GM12878 (cell line): ENCODE measurements at regions not wholly inside any gene's neighbourhood (a gene's known extent, or its start where the extent isn't known, plus 50 kb on each side); places are given as distances from the start of the nearest gene placed in this dataset.
A peak's percentile ranks its signal among the peaks of the same experiment; 100 is the strongest.

ENCODE experiments used
- ATAC-seq: fragments of 200-7000 bp; cut with Tn5 transposase; 3 replicates; pipeline ENCODE4 v1.9.1; 2020; ENCODE audit warnings: mild to moderate bottlenecking, moderate library complexity
- BruUV-seq: library from RNA; stranded (reverse); fragments of 400-500 nt; replicated peaks from 2 replicates; lab custom pipeline; 2021; lab: Mats Ljungman, UMichigan
- CTCF ChIA-PET: fragments of 300-600 bp; sonication (Branson Sonifier 250); formaldehyde crosslinking; extraction: SDS; loops from one replicate; lab custom pipeline; 2021; ENCODE audit warnings: inconsistent platforms; lab: Yijun Ruan, JAX
- POLR2A ChIA-PET: fragments of 350-600 bp; formaldehyde crosslinking; extraction: SDS; loops from one replicate; lab custom pipeline; 2021; ENCODE audit warnings: inconsistent platforms; lab: Charles Lee
- RAD21 ChIA-PET: fragments of 300-600 bp; sonication (Branson Sonifier 250); formaldehyde crosslinking; loops from one replicate; lab custom pipeline; 2023; ENCODE audit warnings: antibody characterized with exemption; ENCODE audit not compliant: unreplicated experiment; lab: Charles Lee
- SMC1A ChIA-PET: fragments of 300-600 bp; sonication (Branson Sonifier 250); formaldehyde crosslinking; loops from one replicate; lab custom pipeline; 2023; ENCODE audit not compliant: unreplicated experiment, uncharacterized antibody; lab: Charles Lee
- DNase-seq: peaks from one replicate; pipeline ENCODE4 v3.0.0-alpha.2; 2011; ENCODE audit warnings: low read depth, low spot score
- FAIRE-seq: peaks from 3 replicates; lab custom pipeline; 2011; peaks lifted over from hg19 to GRCh38; lab: Jason Lieb, UNC
- H2AFZ ChIP-seq: 2 replicates; pipeline ENCODE4 v1.6.0; 2011; ENCODE audit warnings: low read depth, low read length, control low read depth; ENCODE audit not compliant: control insufficient read depth
- H3K27ac ChIP-seq: 2 replicates; pipeline ENCODE4 v1.5.1; 2011; ENCODE audit warnings: control low read depth; ENCODE audit not compliant: control insufficient read depth, insufficient read depth
- H3K27me3 ChIP-seq, 2 experiments: replicated peaks in 1 of 2; 2 replicates each; pipeline versions ENCODE4 v1.6.0 to v1.6.1; 2011; ENCODE audit warnings: low read length in 1 of 2; ENCODE audit not compliant: control insufficient read depth in 2 of 2, insufficient read depth in 2 of 2
- H3K36me3 ChIP-seq, 2 experiments: 2 replicates each; pipeline ENCODE4 v1.5.1; 2011; ENCODE audit warnings: low read length in 1 of 2; ENCODE audit not compliant: control insufficient read depth in 2 of 2, insufficient read depth in 2 of 2
- H3K4me1 ChIP-seq: 2 replicates; pipeline ENCODE4 v1.6.1; 2011; ENCODE audit warnings: mild to moderate bottlenecking, low read length, moderate library complexity, mixed read lengths; ENCODE audit not compliant: control insufficient read depth, insufficient read depth
- H3K4me2 ChIP-seq: 2 replicates; pipeline ENCODE4 v1.6.0; 2011; ENCODE audit warnings: control low read depth; ENCODE audit not compliant: control insufficient read depth, insufficient read depth
- H3K4me3 ChIP-seq: fragments of 200-600 bp; sonication (generic); 2 replicates; pipeline ENCODE4 v1.5.1; 2016
- H3K79me2 ChIP-seq: 2 replicates; pipeline ENCODE4 v1.6.0; 2011; ENCODE audit warnings: low read length; ENCODE audit not compliant: control insufficient read depth, insufficient read depth
- H3K9ac ChIP-seq: 2 replicates; pipeline ENCODE4 v1.8.0; 2011; ENCODE audit warnings: low read length, control low read depth, mixed read lengths; ENCODE audit not compliant: control insufficient read depth, insufficient read depth
- H3K9me3 ChIP-seq: replicated peaks from 3 replicates; pipeline ENCODE4 v1.5.1; 2011; ENCODE audit warnings: mild to moderate bottlenecking, low read length; ENCODE audit not compliant: control insufficient read depth, insufficient read depth
- H4K20me1 ChIP-seq: 2 replicates; pipeline ENCODE4 v1.6.0; 2011; ENCODE audit not compliant: control insufficient read depth, insufficient read depth
- BCL11A ChIP-seq: IDR thresholded peaks from 2 replicates; pipeline ENCODE4 v1.6.1; 2011; ENCODE audit warnings: low read depth, low read length
- EGR1 ChIP-seq, 2 experiments: IDR thresholded peaks; 1 replicate in 1 of 2; 2 replicates in 1 of 2; pipeline ENCODE4 v1.6.1; 2011 to 2012; ENCODE audit warnings: low read depth in 2 of 2, low read length in 2 of 2, borderline replicate concordance in 1 of 2, mild to moderate bottlenecking in 1 of 2, moderate library complexity in 1 of 2
- ESRRA ChIP-seq: IDR thresholded peaks from 2 replicates; pipeline ENCODE4 v1.6.1; 2012; ENCODE audit warnings: mild to moderate bottlenecking, low read length, improper control_type of control experiment
- ETV6 ChIP-seq, 2 experiments: fragments of 450-650 bp in 1 of 2; IDR thresholded peaks in 1 of 2; conservative IDR thresholded peaks in 1 of 2; 2 replicates each; pipeline ENCODE4 v1.6.1; 2014; ENCODE audit warnings: antibody characterized with exemption in 1 of 2, borderline replicate concordance in 1 of 2, low read depth in 1 of 2, mild to moderate bottlenecking in 1 of 2, moderate library complexity in 1 of 2
- HCFC1 ChIP-seq: fragments of 150-350 bp; IDR thresholded peaks from 2 replicates; pipeline ENCODE4 v1.6.1; 2014; ENCODE audit warnings: low read length
- SREBF2 ChIP-seq: IDR thresholded peaks from 2 replicates; pipeline ENCODE4 v1.6.1; 2012; ENCODE audit warnings: mild to moderate bottlenecking, low read length
- SRF ChIP-seq, 2 experiments: IDR thresholded peaks; 2 replicates each; pipeline ENCODE4 v1.6.1; 2011; ENCODE audit warnings: low read depth in 2 of 2, low read length in 2 of 2, mild to moderate bottlenecking in 1 of 2, moderate library complexity in 1 of 2
- WRNIP1 ChIP-seq: IDR thresholded peaks from 2 replicates; pipeline ENCODE4 v1.6.1; 2011; ENCODE audit warnings: low read depth, low read length, improper control_type of control experiment, borderline replicate concordance
- WGBS: methylation state at CpG from one replicate; pipeline ENCODE4 v1.1.6; 2016; ENCODE audit warnings: low lambda C conversion rate; ENCODE audit not compliant: insufficient replicate concordance, insufficient coverage; ENCODE audit errors: missing lambda C conversion rate; 5-methylcytosine and 5-hydroxymethylcytosine counted together
- in situ Hi-C: fragments of 300-500 bp; cut with MboI; formaldehyde crosslinking; loops from 9 replicates; pipeline ENCODE4 v1.14.3; 2018; ENCODE audit warnings: mixed read lengths
- intact Hi-C: fragments of 100-400 bp; cut with micrococcal nuclease; formaldehyde crosslinking; loops from one replicate; pipeline ENCODE4 v1.14.2; 2022; ENCODE audit not compliant: unreplicated experiment
- TF ChIP-seq, protein P1 (sequence below): fragments of 450-650 bp; IDR thresholded peaks from 2 replicates; pipeline ENCODE4 v1.6.1; 2017; ENCODE audit warnings: borderline replicate concordance
- TF ChIP-seq, protein P2 (sequence below): fragments of 450-650 bp; IDR thresholded peaks from 2 replicates; pipeline ENCODE4 v1.6.1; 2017; ENCODE audit warnings: mild to moderate bottlenecking, moderate library complexity
- TF ChIP-seq, protein P3 (sequence below): IDR thresholded peaks from 2 replicates; pipeline ENCODE4 v1.6.1; 2012; ENCODE audit warnings: low read depth, low read length, improper control_type of control experiment
- TF ChIP-seq, protein P4 (sequence below): fragments of 450-650 bp; formaldehyde crosslinking; IDR thresholded peaks from 2 replicates; pipeline ENCODE4 v1.5.0; 2022; ENCODE audit warnings: mild to moderate bottlenecking, missing genetic modification characterization
- TF ChIP-seq, protein P5 (sequence below): IDR thresholded peaks from 2 replicates; pipeline ENCODE4 v1.6.1; 2011; ENCODE audit warnings: low read depth, mild to moderate bottlenecking, low read length, moderate library complexity, borderline replicate concordance; ENCODE audit errors: extremely low read depth

DNA sequence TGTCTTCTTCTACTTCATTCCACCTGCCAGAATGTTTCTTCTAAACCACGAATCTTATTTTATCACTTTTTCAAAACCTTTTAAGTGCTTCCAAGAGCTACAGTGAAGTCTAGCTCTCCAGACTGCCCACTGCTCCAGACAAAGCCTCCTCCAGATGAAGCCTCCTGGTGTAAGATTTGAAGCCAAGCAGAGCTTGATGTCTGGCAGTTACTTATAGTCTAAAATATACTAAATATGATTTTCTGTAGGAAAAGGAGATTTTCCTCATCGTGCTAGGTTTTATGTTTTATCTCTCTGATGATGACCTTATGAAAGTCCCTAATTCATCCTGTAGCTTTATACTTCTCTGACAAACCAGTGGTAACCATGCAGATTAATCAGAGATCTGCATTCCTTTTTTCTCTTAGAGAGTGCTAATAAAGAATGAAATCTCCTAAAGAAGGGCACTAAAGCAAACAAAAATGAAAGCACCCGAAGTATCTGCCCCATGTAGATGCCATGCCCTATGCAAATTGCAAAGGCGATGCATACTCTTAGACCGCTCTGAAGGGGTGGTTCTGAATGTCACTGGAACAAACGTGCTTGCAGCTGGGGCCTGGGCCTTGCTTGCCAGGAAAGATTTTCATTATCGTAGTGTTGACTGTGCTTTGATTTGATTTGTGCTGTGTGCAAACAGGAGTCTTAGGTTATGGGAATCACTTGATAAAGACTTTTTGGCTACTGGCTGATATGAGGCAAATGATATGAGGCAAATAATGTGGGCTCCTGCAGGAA lies 314.2 kb downstream of the PID1 start:
- H3K9me3 ChIP-seq: no peaks in the 10 kb centered on the region
- no peaks in the 10 kb centered on the region for H4K20me1 ChIP-seq
- intact Hi-C loops: no loop called here
- no peak overlapping the region for H3K27ac ChIP-seq
- SMC1A ChIA-PET: no interaction called here
- no peak overlapping the region for H3K4me3 ChIP-seq
- 0 out of 3 replicates have a peak, but pooled peaks have one; percentile 19 for ATAC-seq
- BruUV-seq: no TSS peak
- no peak overlapping the region for H3K4me2 ChIP-seq
- H3K27me3 ChIP-seq: no peaks in the 10 kb centered on the region
- no peak for FAIRE-seq
- 35% methylated on average over 7 of the region's 7 CpGs for WGBS
- no peak for DNase-seq
- RAD21 ChIA-PET: no interaction called here
- H3K79me2 ChIP-seq: no peaks in the 10 kb centered on the region
- H3K4me1 ChIP-seq: no peaks in the 10 kb centered on the region
- no peak overlapping the region for H2AFZ ChIP-seq
- no peak overlapping the region for H3K9ac ChIP-seq
- CTCF ChIA-PET: interaction anchor here (0.7 kb wide), 1 partner anchor 66 kb away, joined by 3 read pairs; no protein-coding TSS in a partner anchor
- H3K36me3 ChIP-seq: no peaks in the 10 kb centered on the region
- in situ Hi-C loops: no loop called here
- POLR2A ChIA-PET: no interaction called here
- TF ChIP-seq, protein P1, sequence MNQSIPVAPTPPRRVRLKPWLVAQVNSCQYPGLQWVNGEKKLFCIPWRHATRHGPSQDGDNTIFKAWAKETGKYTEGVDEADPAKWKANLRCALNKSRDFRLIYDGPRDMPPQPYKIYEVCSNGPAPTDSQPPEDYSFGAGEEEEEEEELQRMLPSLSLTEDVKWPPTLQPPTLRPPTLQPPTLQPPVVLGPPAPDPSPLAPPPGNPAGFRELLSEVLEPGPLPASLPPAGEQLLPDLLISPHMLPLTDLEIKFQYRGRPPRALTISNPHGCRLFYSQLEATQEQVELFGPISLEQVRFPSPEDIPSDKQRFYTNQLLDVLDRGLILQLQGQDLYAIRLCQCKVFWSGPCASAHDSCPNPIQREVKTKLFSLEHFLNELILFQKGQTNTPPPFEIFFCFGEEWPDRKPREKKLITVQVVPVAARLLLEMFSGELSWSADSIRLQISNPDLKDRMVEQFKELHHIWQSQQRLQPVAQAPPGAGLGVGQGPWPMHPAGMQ: no peak
- TF ChIP-seq SREBF2 (no peak), EGR1 (IDR thresholded peaks at IDR 0.05; ENCODE audit: borderline replicate concordance in 1 of 2, low read depth in 2 of 2, low read length in 2 of 2) (no peak), ESRRA (no peak), SRF (IDR thresholded peaks at IDR 0.05; ENCODE audit: low read depth in 2 of 2, low read length in 2 of 2) (no peak), ETV6 (conservative IDR thresholded peaks at IDR 0.05 in 1 of 2, IDR thresholded peaks at IDR 0.05 in 1 of 2; ENCODE audit: borderline replicate concordance in 1 of 2, low read depth in 1 of 2) (no peak), HCFC1 (no peak), WRNIP1 (no peak), BCL11A (no peak)
- TF ChIP-seq, protein P2, sequence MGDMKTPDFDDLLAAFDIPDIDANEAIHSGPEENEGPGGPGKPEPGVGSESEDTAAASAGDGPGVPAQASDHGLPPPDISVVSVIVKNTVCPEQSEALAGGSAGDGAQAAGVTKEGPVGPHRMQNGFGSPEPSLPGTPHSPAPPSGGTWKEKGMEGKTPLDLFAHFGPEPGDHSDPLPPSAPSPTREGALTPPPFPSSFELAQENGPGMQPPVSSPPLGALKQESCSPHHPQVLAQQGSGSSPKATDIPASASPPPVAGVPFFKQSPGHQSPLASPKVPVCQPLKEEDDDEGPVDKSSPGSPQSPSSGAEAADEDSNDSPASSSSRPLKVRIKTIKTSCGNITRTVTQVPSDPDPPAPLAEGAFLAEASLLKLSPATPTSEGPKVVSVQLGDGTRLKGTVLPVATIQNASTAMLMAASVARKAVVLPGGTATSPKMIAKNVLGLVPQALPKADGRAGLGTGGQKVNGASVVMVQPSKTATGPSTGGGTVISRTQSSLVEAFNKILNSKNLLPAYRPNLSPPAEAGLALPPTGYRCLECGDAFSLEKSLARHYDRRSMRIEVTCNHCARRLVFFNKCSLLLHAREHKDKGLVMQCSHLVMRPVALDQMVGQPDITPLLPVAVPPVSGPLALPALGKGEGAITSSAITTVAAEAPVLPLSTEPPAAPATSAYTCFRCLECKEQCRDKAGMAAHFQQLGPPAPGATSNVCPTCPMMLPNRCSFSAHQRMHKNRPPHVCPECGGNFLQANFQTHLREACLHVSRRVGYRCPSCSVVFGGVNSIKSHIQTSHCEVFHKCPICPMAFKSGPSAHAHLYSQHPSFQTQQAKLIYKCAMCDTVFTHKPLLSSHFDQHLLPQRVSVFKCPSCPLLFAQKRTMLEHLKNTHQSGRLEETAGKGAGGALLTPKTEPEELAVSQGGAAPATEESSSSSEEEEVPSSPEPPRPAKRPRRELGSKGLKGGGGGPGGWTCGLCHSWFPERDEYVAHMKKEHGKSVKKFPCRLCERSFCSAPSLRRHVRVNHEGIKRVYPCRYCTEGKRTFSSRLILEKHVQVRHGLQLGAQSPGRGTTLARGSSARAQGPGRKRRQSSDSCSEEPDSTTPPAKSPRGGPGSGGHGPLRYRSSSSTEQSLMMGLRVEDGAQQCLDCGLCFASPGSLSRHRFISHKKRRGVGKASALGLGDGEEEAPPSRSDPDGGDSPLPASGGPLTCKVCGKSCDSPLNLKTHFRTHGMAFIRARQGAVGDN: no peak
- TF ChIP-seq, protein P3, sequence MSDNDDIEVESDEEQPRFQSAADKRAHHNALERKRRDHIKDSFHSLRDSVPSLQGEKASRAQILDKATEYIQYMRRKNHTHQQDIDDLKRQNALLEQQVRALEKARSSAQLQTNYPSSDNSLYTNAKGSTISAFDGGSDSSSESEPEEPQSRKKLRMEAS: no peak
- TF ChIP-seq, protein P4, sequence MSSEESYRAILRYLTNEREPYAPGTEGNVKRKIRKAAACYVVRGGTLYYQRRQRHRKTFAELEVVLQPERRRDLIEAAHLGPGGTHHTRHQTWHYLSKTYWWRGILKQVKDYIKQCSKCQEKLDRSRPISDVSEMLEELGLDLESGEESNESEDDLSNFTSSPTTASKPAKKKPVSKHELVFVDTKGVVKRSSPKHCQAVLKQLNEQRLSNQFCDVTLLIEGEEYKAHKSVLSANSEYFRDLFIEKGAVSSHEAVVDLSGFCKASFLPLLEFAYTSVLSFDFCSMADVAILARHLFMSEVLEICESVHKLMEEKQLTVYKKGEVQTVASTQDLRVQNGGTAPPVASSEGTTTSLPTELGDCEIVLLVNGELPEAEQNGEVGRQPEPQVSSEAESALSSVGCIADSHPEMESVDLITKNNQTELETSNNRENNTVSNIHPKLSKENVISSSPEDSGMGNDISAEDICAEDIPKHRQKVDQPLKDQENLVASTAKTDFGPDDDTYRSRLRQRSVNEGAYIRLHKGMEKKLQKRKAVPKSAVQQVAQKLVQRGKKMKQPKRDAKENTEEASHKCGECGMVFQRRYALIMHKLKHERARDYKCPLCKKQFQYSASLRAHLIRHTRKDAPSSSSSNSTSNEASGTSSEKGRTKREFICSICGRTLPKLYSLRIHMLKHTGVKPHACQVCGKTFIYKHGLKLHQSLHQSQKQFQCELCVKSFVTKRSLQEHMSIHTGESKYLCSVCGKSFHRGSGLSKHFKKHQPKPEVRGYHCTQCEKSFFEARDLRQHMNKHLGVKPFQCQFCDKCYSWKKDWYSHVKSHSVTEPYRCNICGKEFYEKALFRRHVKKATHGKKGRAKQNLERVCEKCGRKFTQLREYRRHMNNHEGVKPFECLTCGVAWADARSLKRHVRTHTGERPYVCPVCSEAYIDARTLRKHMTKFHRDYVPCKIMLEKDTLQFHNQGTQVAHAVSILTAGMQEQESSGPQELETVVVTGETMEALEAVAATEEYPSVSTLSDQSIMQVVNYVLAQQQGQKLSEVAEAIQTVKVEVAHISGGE: no peak
- TF ChIP-seq, protein P5, sequence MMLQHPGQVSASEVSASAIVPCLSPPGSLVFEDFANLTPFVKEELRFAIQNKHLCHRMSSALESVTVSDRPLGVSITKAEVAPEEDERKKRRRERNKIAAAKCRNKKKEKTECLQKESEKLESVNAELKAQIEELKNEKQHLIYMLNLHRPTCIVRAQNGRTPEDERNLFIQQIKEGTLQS: no peak
